Neural progenitor cell (in vitro differentiated cells): ENCODE measurements at regions not wholly inside any gene's neighbourhood (a gene's known extent, or its start where the extent isn't known, plus 50 kb on each side); places are given as distances from the start of the nearest gene placed in this dataset.

Source experiments
- DNase-seq: peaks from one replicate; pipeline ENCODE4 v3.0.0-alpha.2; 2016; ENCODE audit warnings: low spot score
- H2AFZ ChIP-seq: fragments of 200-600 bp; sonication (generic); replicated peaks from 2 replicates; pipeline ENCODE4 v1.6.1; 2016; ENCODE audit warnings: antibody characterized with exemption
- H3F3A ChIP-seq: fragments of 200-600 bp; sonication (generic); 2 replicates; pipeline ENCODE4 v1.6.1; 2016; ENCODE audit warnings: antibody characterized with exemption, low read depth
- H3K27ac ChIP-seq: fragments of 200-600 bp; sonication (generic); 2 replicates; pipeline ENCODE4 v1.5.1; 2016; ENCODE audit warnings: mild to moderate bottlenecking
- H3K27me3 ChIP-seq: fragments of 200-600 bp; sonication (generic); 2 replicates; pipeline ENCODE4 v1.6.1; 2016; ENCODE audit warnings: mild to moderate bottlenecking, moderate library complexity
- H3K36me3 ChIP-seq: fragments of 200-600 bp; sonication (generic); 2 replicates; pipeline ENCODE4 v1.5.1; 2016
- H3K4me1 ChIP-seq: fragments of 200-600 bp; sonication (generic); 2 replicates; pipeline ENCODE4 v1.6.1; 2016; ENCODE audit warnings: mixed run types
- H3K4me2 ChIP-seq: fragments of 200-600 bp; sonication (generic); 2 replicates; pipeline ENCODE4 v1.6.1; 2016
- H3K4me3 ChIP-seq: fragments of 200-600 bp; sonication (generic); 2 replicates; pipeline ENCODE4 v1.5.1; 2016
- H3K79me2 ChIP-seq: fragments of 200-600 bp; sonication (generic); 2 replicates; pipeline ENCODE4 v1.6.1; 2016; ENCODE audit warnings: low read depth
- H3K9ac ChIP-seq: fragments of 200-600 bp; sonication (generic); 2 replicates; pipeline ENCODE4 v1.6.1; 2016
- H3K9me3 ChIP-seq: fragments of 200-600 bp; sonication (generic); 2 replicates; pipeline ENCODE4 v1.5.1; 2016; ENCODE audit warnings: low read depth
- H4K20me1 ChIP-seq: fragments of 200-600 bp; sonication (generic); 2 replicates; pipeline ENCODE4 v1.6.1; 2016; ENCODE audit warnings: low read depth
- H3K27ac Mint-ChIP-seq: 3 replicates; pipeline ENCODE4 v1.8.0; 2021; ENCODE audit warnings: mixed read lengths
- H3K27me3 Mint-ChIP-seq: 2 replicates; pipeline ENCODE4 v1.8.0; 2022; ENCODE audit warnings: low read depth, mild to moderate bottlenecking, inconsistent platforms, moderate library complexity, mixed read lengths; ENCODE audit not compliant: insufficient read depth
- H3K36me3 Mint-ChIP-seq: 3 replicates; pipeline ENCODE4 v1.8.0; 2021; ENCODE audit warnings: mixed read lengths
- H3K4me1 Mint-ChIP-seq: 3 replicates; pipeline ENCODE4 v1.8.0; 2021; ENCODE audit warnings: mixed read lengths
- H3K4me3 Mint-ChIP-seq: 3 replicates; pipeline ENCODE4 v1.8.0; 2021; ENCODE audit warnings: mild to moderate bottlenecking, moderate library complexity, mixed read lengths
- H3K9me3 Mint-ChIP-seq: 3 replicates; pipeline ENCODE4 v1.8.0; 2020; ENCODE audit warnings: mixed read lengths
- EZH2 ChIP-seq: fragments of 200-600 bp; sonication (generic); IDR thresholded peaks from 2 replicates; pipeline ENCODE4 v1.6.1; 2017; ENCODE audit warnings: antibody characterized with exemption, mild to moderate bottlenecking, moderate library complexity
- EZH2phosphoT487 ChIP-seq: fragments of 200-600 bp; sonication (generic); IDR thresholded peaks from 2 replicates; pipeline ENCODE4 v1.6.1; 2017; ENCODE audit warnings: antibody characterized with exemption
- TF ChIP-seq, protein P1 (sequence below): fragments of 200-600 bp; sonication (generic); IDR thresholded peaks from 2 replicates; pipeline ENCODE4 v1.5.1; 2017; ENCODE audit warnings: antibody characterized with exemption, mild to moderate bottlenecking

DNA sequence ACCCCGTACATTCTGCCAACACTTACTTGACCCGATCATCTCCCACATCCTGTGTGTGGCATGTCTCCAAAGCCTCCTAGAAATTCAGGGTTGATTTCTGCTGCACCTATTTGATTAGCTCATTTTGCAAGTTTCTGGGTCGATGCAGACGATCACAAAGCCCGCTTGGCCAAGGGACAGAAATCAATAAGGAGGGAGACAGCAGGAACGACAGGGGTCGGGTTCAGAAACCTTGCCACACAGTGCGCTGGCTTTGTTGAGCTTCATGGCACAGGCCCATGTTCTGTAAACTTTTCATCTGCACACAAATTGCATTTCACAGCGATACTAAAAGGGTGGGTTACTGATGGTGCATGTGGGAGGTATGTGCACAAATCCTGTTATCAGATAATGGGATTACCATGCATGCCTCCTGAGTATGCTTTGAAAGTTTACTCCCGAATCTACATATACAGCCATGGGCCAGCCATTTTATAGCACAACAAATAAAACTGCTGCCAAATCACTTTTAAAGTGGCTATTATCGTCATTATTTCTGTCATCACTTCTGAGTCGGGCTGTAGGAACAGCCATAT, 95.9 kb upstream of the ATP11B start:
- no peaks in the 10 kb centered on the region for H3K9me3 Mint-ChIP-seq
- no peaks in the 10 kb centered on the region for H3K79me2 ChIP-seq
- TF ChIP-seq, protein P1, sequence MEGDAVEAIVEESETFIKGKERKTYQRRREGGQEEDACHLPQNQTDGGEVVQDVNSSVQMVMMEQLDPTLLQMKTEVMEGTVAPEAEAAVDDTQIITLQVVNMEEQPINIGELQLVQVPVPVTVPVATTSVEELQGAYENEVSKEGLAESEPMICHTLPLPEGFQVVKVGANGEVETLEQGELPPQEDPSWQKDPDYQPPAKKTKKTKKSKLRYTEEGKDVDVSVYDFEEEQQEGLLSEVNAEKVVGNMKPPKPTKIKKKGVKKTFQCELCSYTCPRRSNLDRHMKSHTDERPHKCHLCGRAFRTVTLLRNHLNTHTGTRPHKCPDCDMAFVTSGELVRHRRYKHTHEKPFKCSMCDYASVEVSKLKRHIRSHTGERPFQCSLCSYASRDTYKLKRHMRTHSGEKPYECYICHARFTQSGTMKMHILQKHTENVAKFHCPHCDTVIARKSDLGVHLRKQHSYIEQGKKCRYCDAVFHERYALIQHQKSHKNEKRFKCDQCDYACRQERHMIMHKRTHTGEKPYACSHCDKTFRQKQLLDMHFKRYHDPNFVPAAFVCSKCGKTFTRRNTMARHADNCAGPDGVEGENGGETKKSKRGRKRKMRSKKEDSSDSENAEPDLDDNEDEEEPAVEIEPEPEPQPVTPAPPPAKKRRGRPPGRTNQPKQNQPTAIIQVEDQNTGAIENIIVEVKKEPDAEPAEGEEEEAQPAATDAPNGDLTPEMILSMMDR: no peak
- no peak for TF ChIP-seq EZH2phosphoT487
- no peak for TF ChIP-seq EZH2
- H3F3A ChIP-seq: no peaks in the 10 kb centered on the region
- no peaks in the 10 kb centered on the region for H3K27me3 ChIP-seq
- no peak for DNase-seq
- H3K4me3 ChIP-seq: no peak overlapping the region
- no peaks in the 10 kb centered on the region for H3K9me3 ChIP-seq
- no peaks in the 10 kb centered on the region for H3K36me3 Mint-ChIP-seq
- H3K4me1 Mint-ChIP-seq: peaks cover 10% of the 10 kb centered on the region
- peaks cover 6% of the 10 kb centered on the region for H3K4me1 ChIP-seq
- H3K27ac ChIP-seq: no peak overlapping the region
- no peak overlapping the region for H3K4me3 Mint-ChIP-seq
- H3K36me3 ChIP-seq: no peaks in the 10 kb centered on the region
- no peak overlapping the region for H3K4me2 ChIP-seq
- H3K27ac Mint-ChIP-seq: no peak overlapping the region
- H2AFZ ChIP-seq: peak overlapping the region; percentile 74
- H4K20me1 ChIP-seq: no peaks in the 10 kb centered on the region
- peaks cover 14% of the 10 kb centered on the region for H3K27me3 Mint-ChIP-seq
- no peak overlapping the region for H3K9ac ChIP-seq

DNA sequence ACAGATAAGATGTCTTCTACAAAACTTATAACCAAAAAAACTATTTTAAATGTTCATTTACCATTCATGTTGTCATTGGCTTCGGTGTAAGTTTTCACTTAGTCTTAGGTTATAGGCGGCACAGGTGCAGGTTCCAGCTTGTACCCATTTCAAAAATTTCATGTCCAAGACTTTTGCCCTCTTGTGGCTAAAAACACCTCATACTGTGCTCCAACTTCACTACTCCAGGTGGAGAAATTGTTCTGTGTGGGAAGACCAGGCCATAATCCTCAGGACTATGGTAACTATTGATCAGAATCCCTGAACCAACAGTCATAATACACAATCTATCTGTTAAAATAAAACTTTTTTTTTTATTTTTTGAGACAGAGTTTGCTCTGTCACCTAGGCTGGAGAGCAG, 95.2 kb upstream of the ATP11B start:
- DNase-seq: no peak

DNA sequence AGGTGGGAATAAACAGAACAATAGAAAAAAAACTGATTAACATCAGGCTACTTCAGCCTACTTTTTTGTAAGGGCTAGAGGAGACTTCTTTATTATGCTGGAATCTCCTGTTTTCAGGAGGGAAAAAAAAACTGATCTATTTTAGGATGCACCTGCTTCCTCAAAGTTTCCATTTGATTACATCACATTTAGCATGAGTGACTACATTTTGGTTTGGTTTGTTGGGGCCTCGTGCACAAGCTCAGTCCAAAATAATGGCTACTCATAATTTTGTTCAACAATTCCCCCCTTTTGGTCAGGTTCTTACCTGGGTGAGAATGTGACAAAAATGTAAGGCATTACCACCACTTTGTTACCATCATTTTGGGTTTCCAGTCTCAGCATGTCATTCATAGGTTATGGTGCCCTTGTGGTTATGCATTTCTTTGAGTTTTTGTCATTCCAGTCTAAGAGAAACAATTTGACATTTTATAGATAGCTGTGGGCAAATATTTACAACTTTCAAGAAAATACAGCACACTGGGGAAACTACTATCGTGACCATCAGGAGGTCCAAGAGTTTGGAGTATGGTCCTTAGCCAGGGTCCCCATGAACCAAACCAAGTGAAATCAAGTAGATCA, 93.6 kb upstream of the ATP11B start:
- H3K9me3 ChIP-seq: no peaks in the 10 kb centered on the region
- no peaks in the 10 kb centered on the region for H3K36me3 ChIP-seq
- no peak overlapping the region for H3K9ac ChIP-seq
- H3K27me3 ChIP-seq: no peaks in the 10 kb centered on the region
- H3K79me2 ChIP-seq: no peaks in the 10 kb centered on the region
- Mint-ChIP-seq H3K4me1 (peaks cover 10% of the 10 kb centered on the region), H3K27ac (no peak overlapping the region), H3K9me3 (peaks cover 4% of the 10 kb centered on the region), H3K4me3 (no peak overlapping the region), H3K36me3 (no peaks in the 10 kb centered on the region), H3K27me3 (peaks cover 10% of the 10 kb centered on the region)
- H3K4me3 ChIP-seq: no peak overlapping the region
- H3K27ac ChIP-seq: no peak overlapping the region
- H3K4me1 ChIP-seq: peaks cover 6% of the 10 kb centered on the region
- no peaks in the 10 kb centered on the region for H3F3A ChIP-seq
- TF ChIP-seq EZH2phosphoT487: no peak
- no peak for TF ChIP-seq EZH2
- TF ChIP-seq, protein P1: no peak
- DNase-seq: no peak
- H4K20me1 ChIP-seq: no peaks in the 10 kb centered on the region
- H3K4me2 ChIP-seq: no peak overlapping the region
- H2AFZ ChIP-seq: no peak overlapping the region

More for the DNA sequence above, 95.2 kb upstream of the ATP11B start:
- TF ChIP-seq EZH2 (no peak), EZH2phosphoT487 (no peak)
- TF ChIP-seq, protein P1: no peak
- H3K27me3 Mint-ChIP-seq: peaks cover 11% of the 10 kb centered on the region
- H3K4me2 ChIP-seq: no peak overlapping the region
- H3K27ac Mint-ChIP-seq: no peak overlapping the region
- no peaks in the 10 kb centered on the region for H4K20me1 ChIP-seq
- no peak overlapping the region for H2AFZ ChIP-seq
- H3K4me3 Mint-ChIP-seq: no peak overlapping the region
- H3K9ac ChIP-seq: no peak overlapping the region
- H3K4me1 Mint-ChIP-seq: peaks cover 10% of the 10 kb centered on the region
- H3K4me3 ChIP-seq: no peak overlapping the region
- H3K9me3 ChIP-seq: no peaks in the 10 kb centered on the region
- no peaks in the 10 kb centered on the region for H3F3A ChIP-seq
- peaks cover 6% of the 10 kb centered on the region for H3K4me1 ChIP-seq
- H3K36me3 ChIP-seq: no peaks in the 10 kb centered on the region
- H3K79me2 ChIP-seq: no peaks in the 10 kb centered on the region
- peaks cover 4% of the 10 kb centered on the region for H3K9me3 Mint-ChIP-seq
- H3K36me3 Mint-ChIP-seq: no peaks in the 10 kb centered on the region
- no peak overlapping the region for H3K27ac ChIP-seq
- no peaks in the 10 kb centered on the region for H3K27me3 ChIP-seq
